Kidney tubule cell (primary cell): ENCODE measurements at regions not wholly inside any gene's neighbourhood (a gene's known extent, or its start where the extent isn't known, plus 50 kb on each side); places are given as distances from the start of the nearest gene placed in this dataset.
"Not testable (repeated sequence)": the region's sequence is repeated elsewhere in the genome, so short reads cannot be mapped to it uniquely, and the experiment has no call there.

ENCODE experiments used
- DNase-seq: peaks from one replicate; pipeline ENCODE4 v3.0.0-alpha.2; 2018; ENCODE audit warnings: low spot score

DNA sequence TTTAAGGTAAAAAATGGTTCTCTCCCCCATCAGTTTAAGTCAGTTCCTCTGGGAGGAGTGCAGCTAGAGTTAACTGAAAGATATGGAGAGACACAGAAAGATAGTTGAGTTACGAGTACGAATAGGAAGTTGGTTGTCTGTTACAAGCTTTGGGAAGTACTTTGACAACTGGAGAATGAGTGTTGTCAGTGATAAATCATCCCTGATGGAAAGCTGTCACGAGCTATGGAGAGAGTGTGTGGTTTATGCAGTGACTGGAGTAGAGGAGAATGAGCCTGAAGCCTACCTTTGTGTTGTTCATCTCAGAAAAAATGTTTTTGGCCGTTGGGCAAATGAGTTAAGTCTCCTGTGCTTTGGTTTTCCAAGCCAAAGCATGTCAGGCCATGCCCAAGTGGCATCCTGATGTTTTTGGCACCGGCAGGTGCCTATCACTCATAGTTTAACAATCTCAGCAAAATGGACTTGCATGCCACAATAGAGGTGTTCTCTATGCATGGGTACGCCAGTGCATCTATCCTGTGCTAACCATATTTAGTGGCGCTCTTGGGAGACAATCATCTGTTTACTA lies 350.2 kb downstream of the IRS2 start:
- DNase-seq: no peak

DNA sequence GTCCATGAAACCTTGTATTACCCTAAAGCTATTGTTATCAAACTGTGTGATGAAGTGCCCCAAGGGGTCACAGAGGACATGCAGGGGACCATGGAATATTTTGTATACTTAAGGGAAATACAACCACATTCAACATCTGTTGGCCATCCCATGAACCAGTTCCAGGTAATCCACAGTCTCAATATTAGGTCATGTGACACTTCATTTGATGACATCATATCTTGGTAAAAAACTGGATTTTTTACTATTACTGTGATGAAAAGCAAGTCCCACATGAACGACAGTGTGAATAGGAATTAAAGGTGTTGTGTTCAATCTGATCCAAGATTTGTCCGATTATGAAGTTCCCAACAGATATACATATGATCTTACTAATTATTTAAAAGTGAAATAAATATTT lies 355.2 kb downstream of the IRS2 start:
- DNase-seq: no peak

DNA sequence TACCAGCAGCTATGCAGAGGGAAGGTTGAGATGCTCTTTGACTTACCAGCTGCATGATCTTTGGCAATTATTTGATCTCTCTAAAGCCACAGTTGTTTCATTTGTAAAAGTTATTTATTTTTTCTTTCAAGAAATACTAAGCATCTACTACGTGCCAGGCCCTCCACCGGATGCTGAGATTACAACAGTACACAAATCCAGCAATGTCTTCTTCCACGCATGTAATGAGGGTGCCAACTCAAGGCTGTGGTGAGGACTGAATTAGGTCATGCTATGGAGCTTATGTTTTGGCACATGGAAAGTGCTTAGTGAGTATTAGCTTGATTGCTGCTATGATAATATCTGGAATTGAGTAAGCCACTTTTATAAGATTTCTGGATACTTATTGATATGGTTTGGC lies 358.2 kb downstream of the IRS2 start:
- no peak for DNase-seq

DNA sequence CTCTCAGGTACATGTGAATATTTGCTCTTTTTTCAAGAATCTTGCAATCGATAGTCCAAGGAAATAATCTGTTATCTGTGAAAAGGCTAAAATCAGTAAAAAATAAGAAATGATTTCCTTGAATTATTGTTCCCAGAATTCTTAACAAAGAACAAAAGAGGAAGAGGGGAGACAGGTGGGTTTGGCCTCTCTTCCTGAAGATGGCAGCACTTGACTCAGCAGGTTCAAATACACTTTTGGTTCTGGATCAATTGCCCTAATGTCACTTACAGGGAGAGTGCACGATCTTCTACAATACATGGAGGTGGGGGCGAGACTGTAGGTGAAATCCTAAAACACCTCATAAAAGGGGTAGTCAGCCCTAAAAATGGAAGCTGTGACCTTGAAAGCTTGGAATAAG lies 358.7 kb downstream of the IRS2 start:
- no peak for DNase-seq

DNA sequence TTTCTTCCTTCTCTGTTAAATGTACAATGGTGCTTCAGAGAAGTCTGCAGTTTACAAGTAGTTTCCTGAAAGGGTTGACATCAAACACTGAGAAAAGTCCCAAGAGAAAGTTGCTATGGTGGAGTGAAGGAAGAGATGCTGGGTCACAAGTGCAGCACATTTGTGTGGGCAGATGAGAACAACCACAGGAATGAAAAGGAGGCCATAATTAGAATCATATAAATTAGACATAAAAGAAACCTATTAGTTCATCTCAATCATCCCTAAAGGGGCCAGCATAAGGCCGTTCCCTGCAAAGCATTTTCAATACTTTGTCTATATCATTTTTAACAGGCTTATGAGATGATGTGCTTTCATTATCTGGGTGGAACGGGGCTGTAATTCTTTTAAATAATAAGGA lies 359.2 kb downstream of the IRS2 start:
- no peak for DNase-seq

DNA sequence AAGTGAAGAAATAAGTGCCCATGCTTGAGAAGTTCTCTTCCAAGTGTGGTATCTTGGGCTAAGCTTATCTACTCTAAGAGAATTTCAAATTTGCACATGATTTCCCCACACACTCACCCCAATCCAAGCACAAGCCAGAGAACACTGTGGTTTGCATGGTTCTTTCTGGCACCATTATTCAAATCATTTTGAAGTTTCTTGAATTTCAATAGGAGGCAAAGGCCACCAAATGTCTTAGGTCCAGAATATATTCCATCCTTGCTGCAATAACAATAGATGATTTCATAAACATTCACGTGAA lies 359.7 kb downstream of the IRS2 start:
- no peak for DNase-seq

DNA sequence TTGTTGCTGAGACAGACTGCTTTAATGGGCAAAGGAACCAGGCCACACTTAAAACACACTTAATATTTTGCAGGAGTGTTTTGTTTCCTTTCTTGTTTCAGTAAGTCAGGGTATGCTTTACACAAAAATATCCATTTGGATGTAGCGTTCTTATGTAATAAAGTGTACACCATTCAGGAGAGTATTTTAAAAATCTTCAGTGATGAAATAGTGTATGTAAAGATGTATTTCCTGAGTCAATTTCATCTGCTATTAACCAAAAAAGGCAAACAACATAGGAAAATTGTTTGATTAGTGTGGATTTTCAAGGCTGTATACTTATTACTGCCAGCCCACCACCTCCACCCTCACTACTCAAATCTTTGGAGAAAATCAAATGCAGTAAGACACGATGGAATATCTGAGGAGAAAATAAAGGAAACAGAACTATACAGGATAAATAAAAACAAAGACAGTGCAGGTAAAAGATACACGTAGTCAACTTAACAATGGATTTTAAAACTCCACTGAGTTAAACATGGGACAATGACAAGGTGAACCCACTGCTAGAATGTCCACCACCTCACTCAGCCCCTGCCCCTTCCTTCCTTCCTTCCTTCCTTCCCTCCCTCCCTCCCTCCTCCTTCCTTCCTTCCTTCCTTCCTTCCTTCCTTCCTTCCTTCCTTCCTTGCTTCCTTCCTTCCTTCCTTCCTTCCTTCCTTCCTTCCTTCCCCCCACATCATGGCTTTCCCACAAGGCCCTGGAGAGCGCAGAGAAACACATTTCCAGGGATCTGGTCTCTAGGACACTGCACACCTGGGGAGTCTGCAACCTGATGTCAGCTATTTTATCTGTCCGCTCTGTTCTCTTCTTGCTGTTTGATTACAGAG lies 360.3 kb downstream of the IRS2 start:
- no peak for DNase-seq

DNA sequence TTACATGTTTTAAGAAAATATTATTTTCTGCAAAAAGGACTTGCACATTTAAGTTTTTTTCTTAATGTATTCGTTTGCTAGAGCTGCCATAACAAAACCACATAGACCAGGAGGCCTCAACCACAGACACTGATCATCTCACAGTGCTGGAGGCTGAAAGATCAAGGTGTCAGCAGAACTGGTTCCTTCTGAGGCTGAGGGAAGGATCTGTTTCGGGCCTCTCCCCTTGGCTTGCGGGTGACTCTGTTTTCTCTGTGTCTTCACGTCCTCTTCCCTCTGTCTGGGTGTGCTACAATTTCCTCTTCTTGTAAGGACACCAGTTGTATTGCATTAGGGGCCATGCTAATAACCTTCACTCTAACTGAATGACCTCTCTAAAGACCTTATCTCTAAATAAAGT lies 364.2 kb downstream of the IRS2 start:
- DNase-seq: no peak

DNA sequence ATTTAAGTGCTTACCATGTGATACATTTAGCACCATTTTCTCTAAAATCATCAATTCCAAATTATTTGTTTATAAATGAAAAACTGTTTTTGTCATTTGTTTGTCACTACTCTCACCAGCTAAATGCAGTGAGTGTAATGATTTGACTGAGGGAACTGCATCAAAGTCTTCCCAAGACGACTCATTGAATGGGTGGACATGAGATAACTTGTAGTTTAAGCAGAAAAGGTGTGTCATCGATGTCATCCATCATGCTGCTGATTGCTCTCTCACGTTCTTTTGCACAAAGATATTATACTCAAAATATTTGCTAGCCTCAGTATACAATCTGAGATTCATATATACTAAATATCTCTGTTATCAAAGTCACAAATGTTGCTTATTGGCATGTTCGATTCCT lies 366.5 kb downstream of the IRS2 start:
- DNase-seq: no peak

DNA sequence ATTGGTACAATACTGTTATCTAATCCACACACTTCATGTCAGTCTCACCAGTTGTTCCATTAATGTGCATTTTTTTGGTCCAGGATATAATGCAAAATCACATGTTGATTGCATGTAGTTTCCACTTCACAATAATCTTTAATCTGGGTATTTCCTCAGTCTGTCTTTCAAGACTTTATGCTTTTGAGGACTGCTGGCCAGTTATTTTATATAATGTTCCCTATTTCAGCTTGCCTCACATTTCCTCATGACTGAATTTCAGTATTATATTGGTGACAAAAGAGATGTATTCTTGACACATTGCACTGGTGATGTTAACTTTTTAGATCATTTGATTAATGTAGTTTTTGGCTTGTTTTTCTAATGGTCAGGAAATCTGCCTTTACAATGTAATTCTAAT lies 368.3 kb downstream of the IRS2 start:
- no peak for DNase-seq

DNA sequence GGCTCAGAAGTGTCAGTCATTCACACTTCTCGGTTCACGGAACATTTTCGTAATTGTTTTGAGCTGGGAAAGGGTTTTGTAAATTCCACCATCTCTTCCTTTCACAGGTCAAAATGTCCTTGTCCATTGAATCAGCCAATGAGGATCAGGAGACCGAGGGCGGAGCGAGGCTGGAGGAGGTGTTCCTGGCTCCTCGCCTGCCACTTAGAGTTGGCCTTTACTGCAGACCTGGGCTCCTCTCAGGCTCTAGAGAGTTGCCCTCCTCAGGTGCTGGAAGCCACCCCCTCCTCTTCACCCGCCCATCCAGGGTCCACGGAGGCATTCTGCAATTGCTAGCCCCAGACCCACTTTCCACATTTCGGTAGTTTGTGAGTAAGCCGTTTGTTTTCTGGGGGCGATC lies 370.4 kb downstream of the IRS2 start:
- DNase-seq: no peak

DNA sequence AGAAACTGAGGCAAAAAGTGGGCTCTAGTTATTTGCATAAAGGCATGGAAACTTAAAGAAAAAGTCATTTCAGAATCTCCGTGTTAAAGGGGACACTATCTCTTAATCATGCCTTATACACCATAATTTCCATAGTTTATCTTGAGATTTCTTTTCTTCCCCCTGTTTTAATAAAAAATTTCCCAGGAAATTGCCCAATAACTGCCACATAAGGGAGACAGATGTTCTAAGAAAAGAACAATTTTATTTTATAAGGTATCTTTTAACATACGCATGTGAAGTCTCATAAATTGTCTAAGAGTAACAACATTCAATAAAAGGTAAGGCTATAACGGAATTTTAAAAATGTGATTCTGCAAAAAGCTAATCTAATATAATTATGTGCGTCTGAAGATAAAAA lies 371.3 kb downstream of the IRS2 start:
- DNase-seq: no peak

DNA sequence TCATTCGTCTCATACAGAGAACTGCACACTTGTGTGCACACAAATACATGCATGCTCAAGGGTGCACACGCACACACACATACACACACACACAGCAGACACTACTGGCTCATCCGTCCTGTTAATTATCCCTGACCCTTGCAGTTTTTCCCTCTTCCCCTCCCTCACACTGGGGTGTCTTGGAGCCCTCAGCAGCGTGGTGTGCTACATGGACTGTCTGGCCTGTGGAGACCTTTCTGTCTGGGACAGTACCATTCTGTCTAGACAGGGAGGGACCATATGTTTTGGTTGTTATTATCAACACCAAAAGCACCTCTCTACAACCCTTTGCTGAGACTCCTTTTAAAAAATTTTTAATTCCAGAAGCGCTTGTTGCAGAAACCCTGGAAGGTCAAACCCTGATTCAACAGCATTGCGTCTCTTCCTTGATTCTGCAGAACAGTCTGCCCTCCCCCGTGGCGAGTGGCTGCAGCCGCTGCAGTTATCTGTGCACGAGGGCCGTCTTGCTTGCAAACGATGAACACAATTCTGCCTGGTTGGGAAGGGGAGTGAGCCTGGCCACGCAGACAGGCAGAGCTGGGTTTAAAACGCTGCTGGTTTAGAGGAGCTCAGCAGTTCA lies 374.0 kb downstream of the IRS2 start:
- DNase-seq: peak; percentile 19

DNA sequence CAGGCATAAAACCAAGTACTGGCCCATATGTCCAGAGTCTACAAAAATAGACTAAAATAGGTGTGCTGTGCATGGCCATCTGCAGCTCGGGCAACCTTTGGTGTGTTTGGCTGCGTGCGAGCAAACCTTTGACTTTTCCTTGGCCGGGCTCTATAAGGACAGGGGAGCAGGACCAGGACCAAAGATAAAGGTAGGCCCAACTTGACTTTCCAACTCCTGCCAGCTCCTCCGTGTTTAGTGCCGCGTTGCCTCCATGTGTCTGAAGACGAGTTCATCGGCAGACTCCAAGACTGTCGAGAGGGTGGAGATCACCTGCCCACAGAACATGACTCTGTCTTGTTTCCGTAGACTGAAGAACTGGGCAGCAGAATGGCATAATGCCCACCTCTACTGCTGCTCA lies 375.5 kb downstream of the IRS2 start:
- no peak for DNase-seq

DNA sequence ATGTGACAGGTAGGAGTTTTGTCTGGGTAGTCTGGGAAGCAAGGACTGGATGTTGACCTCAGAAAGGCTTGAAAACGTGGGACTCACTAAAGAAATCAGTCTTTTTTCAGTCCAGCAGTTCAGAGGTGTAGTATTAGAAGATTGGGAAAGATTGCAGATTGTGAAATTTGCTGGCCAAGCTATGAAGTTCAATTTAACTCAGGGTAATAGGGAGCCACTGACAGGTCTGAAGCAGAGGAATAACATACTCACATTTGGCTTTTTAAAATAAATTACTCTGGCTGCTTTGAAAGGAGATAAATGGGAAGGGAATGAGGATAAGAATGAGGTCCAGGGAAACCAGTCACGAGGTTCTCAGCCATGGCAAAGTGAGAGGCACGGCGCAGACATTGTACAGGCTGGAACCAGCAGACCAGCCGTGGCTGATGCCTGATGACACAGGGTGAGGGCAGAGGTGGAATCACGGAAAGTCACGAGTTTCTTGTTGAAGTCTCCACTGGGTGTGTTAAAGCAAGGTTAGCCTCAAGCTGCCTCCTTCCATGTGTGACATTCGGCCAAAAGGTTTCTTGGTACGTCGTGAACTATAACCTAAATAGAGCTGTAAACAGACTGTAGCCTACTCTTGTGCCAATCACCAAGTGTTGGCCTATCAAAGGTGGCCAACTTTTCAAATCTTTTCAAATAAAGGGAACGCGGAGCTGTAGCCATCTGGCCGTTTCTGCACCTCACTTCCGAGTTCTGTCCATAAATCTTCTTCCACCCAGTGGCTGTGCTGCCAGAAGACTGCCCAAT lies 377.6 kb downstream of the IRS2 start:
- no peak for DNase-seq

DNA sequence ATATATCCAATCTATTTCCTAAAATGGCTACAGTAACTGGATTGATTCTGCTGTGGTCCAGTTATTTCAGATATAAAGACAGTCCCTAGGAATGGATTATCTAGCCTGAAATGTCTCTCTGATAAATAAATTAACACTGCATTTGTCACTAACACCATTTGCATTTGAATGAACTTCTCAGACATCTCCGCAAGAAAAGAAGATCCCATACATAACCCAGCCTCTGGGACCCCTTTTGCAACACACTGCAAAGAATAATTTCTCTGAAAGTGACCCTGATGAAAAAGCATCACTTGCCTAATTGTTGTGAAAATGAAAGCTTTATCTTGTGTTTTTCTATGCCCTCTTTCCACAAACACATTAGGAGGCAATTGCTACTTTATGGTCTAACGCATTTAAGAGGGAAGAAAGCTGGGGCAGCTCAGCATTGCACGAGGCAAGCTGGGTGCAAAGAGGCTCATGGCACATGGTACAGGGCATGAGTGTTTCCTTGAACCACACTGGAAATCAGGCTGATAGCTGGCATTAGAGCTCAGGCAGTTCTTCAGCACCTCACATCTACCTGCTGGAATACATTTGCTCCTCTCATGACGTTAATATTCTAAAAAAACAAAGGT lies 379.9 kb downstream of the IRS2 start:
- no peak for DNase-seq

DNA sequence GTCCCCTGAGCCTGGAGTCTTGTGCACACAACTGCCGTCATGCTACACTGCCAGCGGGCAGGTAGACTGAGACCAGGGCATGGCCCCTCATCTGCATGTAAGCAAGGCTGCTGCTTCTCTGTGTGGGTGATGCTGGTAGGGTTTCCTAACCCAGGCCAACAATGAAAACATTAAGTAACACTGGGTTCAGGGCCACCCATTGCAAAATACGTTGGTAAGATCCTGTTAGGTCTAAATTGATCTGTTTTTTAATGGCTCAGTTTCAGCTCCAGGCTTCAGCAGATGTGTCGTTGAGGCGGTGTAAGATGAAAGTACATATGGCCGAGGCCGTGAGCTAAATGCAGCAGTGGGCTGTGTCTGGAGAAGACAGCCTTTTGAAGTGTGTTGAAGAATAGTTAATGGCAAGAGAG lies 383.4 kb downstream of the IRS2 start:
- DNase-seq: no peak

DNA sequence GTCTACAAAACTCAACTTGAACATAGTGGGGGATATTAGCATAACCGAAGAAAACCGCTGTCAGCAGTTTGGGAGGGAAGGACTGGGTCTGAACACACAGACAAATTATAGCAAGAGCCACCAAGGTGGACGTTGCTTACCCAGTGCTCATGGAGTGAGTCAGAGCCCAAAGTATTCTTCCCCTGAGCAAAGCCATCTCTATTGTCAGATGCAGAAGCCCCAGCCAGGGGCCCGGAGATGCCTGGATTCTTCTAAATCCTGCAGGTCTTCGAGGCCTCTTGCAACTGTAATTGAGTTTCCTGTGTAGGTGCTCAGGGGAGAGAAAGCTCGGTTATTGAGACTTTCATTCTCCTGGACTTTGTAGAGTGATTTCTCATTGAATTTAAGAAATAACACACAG lies 384.5 kb downstream of the IRS2 start:
- no peak for DNase-seq

DNA sequence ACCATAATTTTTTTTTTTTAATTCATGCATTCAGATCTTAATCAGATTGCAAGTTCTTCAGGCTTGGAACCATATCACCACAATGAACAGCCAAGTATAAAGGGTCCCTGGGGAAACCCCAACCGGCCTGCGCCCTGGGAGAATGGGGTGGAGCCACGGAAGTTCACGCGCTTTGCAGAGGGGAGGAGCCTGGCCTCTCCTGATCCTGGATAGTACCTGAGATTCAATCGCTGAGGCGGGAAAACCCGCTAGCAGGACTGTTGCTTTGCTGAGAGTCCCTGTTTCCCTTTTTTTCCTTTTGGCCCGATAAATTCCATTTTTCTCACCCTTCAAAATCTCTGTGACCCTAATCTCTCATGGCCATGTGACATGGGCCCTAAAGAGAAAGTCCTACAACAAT lies 385.1 kb downstream of the IRS2 start:
- no peak for DNase-seq

DNA sequence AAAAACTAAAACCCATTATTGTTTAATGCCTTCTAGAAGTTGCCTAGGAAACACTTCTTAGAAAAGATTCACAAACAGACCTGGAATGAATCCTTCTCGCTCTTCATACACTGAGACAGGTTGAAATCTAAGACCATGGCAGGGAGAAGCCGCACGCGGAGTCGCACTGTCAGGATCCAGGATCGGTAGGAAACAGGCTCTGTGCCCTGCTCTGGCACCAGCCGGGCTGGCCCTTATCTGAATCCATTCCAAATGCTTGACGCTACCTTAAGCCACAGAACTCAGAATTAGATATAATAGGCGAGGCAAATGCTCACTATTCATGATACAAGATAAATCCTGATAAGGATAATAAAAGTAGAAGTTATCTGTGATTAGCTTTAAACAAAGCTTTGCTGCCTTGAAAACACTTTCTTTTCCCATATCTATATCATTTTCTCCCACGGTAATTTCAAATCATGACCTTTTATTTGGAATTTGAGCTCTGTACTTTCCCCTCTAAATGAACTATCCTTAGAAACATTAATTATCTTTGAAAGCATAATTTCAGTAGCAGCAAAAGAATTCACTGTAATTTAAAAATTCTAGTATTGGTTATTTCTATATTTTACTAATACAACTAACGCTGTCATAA lies 385.6 kb downstream of the IRS2 start:
- no peak for DNase-seq

DNA sequence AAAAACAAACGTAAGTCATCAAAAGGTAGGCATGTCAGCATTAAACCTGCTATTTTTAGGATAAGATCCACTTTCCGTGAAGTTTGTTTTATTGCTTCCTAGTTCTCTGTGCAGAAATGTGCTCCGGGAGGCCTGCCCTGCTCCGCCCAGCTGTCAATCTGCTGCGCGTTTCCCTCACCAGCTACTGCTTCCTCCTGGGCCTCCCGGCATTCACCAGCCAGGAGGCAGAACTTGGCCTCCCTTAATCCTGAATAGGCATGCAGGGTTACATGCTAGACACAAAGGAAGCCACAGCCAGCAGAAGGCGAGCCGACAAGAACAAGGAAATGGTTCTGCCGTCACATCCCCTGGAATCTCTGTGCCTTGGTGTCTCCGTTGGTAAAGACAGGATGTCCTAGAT lies 386.2 kb downstream of the IRS2 start:
- DNase-seq: no peak

DNA sequence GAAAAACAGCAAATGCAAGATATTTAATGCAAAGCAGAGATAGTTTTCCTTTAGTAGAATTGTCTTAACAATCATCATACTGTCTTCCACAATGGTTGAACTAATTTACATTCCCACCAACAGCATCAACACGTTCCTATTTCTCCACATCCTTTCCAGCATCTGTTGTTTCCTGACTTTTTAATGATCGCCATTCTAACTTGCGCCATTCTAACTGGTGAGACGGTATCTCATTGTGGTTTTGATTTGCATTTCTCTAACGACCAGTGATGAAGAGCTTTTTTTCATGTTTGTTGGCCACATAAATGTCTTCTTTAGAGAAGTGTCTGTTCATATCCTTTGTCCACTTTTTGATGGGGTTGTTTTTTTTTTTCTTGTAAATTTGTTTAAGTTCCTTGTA lies 388.3 kb downstream of the IRS2 start:
- not testable (repeated sequence) for DNase-seq
